Activated CD4-positive, alpha-beta T cell treated with anti-CD3 and anti-CD28 coated beads, Interleukin-2, amount 50 U/mL, for 4 hours (primary cell): ENCODE measurements at regions not wholly inside any gene's neighbourhood (a gene's known extent, or its start where the extent isn't known, plus 50 kb on each side); places are given as distances from the start of the nearest gene placed in this dataset.
"Not testable (repeated sequence)": the region's sequence is repeated elsewhere in the genome, so short reads cannot be mapped to it uniquely, and the experiment has no call there.

Experiments used
- DNase-seq, 2 experiments: peaks; one replicate each; pipeline ENCODE4 v3.0.0-alpha.2; 2020

- DNase-seq = no peak
These were observed 265.1 kb upstream of the ALCAM start for GRCh38 chr3:105101603-105102002.

- DNase-seq = no peak
These were observed 263.6 kb upstream of the ALCAM start for GRCh38 chr3:105103139-105103538.

- DNase-seq = no peak
These were observed 257.9 kb upstream of the ALCAM start for GRCh38 chr3:105108823-105109222.

- DNase-seq = no peak
These were observed 247.8 kb upstream of the ALCAM start for GRCh38 chr3:105118905-105119304.

- DNase-seq = no peak
These were observed 246.8 kb upstream of the ALCAM start for GRCh38 chr3:105119801-105120340.

GRCh38 chr3:105130911-105131310 is 235.8 kb upstream of the ALCAM start:
- DNase-seq = no peak

GRCh38 chr3:105137911-105138310 is 228.8 kb upstream of the ALCAM start:
- no peak for DNase-seq

- no peak for DNase-seq
These were observed 226.7 kb upstream of the ALCAM start for GRCh38 chr3:105139881-105140560.

- no peak for DNase-seq
These were observed 225.8 kb upstream of the ALCAM start for GRCh38 chr3:105140899-105141367.

GRCh38 chr3:105144837-105145236 is 221.9 kb upstream of the ALCAM start:
- no peak for DNase-seq

GRCh38 chr3:105145511-105145910 is 221.2 kb upstream of the ALCAM start:
- DNase-seq = no peak

- DNase-seq = not testable (repeated sequence)
These were observed 217.5 kb upstream of the ALCAM start for GRCh38 chr3:105149197-105149596.

- DNase-seq = no peak
These were observed 213.7 kb upstream of the ALCAM start for GRCh38 chr3:105152987-105153386.

- no peak for DNase-seq
These were observed 212.0 kb upstream of the ALCAM start for GRCh38 chr3:105154692-105155091.

- no peak for DNase-seq
These were observed 209.5 kb upstream of the ALCAM start for GRCh38 chr3:105157067-105157765.

GRCh38 chr3:105157766-105158085 is 209.0 kb upstream of the ALCAM start:
- no peak for DNase-seq

- no peak for DNase-seq
These were observed 208.4 kb upstream of the ALCAM start for GRCh38 chr3:105158286-105158685.

- DNase-seq = no peak
These were observed 204.3 kb upstream of the ALCAM start for GRCh38 chr3:105162448-105162847.

GRCh38 chr3:105166893-105167292 is 199.8 kb upstream of the ALCAM start:
- DNase-seq = no peak

- no peak for DNase-seq
These were observed 196.3 kb upstream of the ALCAM start for GRCh38 chr3:105170423-105170822.

- DNase-seq = no peak
These were observed 192.6 kb upstream of the ALCAM start for GRCh38 chr3:105174017-105174615.

GRCh38 chr3:105177576-105177975 is 189.1 kb upstream of the ALCAM start:
- DNase-seq = no peak

GRCh38 chr3:105187344-105187743 is 179.4 kb upstream of the ALCAM start:
- DNase-seq = no peak

GRCh38 chr3:105195260-105195659 is 171.4 kb upstream of the ALCAM start:
- no peak for DNase-seq
